Smooth muscle cell (in vitro differentiated cells): ENCODE measurements at regions not wholly inside any gene's neighbourhood (a gene's known extent, or its start where the extent isn't known, plus 50 kb on each side); places are given as distances from the start of the nearest gene placed in this dataset.

Experiments used
- DNase-seq: peaks from one replicate; lab custom pipeline; 2025; ENCODE audit not compliant: unreplicated experiment; lab: John Stamatoyannopoulos, UW
- H2AFZ ChIP-seq: fragments of 200-600 bp; sonication (generic); 2 replicates; pipeline ENCODE4 v1.6.0; 2016; ENCODE audit warnings: antibody characterized with exemption, low read depth, mild to moderate bottlenecking
- H3F3A ChIP-seq: fragments of 200-600 bp; sonication (generic); 2 replicates; pipeline ENCODE4 v1.6.0; 2017; ENCODE audit warnings: antibody characterized with exemption, low read depth
- H3K27ac ChIP-seq: fragments of 200-600 bp; sonication (generic); 2 replicates; pipeline ENCODE4 v1.5.1; 2016; ENCODE audit warnings: low read depth, mild to moderate bottlenecking
- H3K27me3 ChIP-seq: fragments of 200-600 bp; sonication (generic); 2 replicates; pipeline ENCODE4 v1.6.1; 2016; ENCODE audit warnings: low read depth, mild to moderate bottlenecking
- H3K36me3 ChIP-seq: fragments of 200-600 bp; sonication (generic); 2 replicates; pipeline ENCODE4 v1.5.1; 2016; ENCODE audit warnings: low read depth
- H3K4me1 ChIP-seq: fragments of 200-600 bp; sonication (generic); 2 replicates; pipeline ENCODE4 v1.5.1; 2016; ENCODE audit warnings: low read depth
- H3K4me2 ChIP-seq: fragments of 200-600 bp; sonication (generic); 2 replicates; pipeline ENCODE4 v1.6.0; 2016; ENCODE audit warnings: mild to moderate bottlenecking
- H3K4me3 ChIP-seq: fragments of 200-600 bp; sonication (generic); 2 replicates; pipeline ENCODE4 v1.5.1; 2016; ENCODE audit warnings: mild to moderate bottlenecking
- H3K79me2 ChIP-seq: fragments of 200-600 bp; sonication (generic); 2 replicates; pipeline ENCODE4 v1.6.0; 2016; ENCODE audit warnings: low read depth, mild to moderate bottlenecking
- H3K9ac ChIP-seq: fragments of 200-600 bp; sonication (generic); 2 replicates; pipeline ENCODE4 v1.6.0; 2016; ENCODE audit warnings: low read depth
- H3K9me3 ChIP-seq: fragments of 200-600 bp; sonication (generic); replicated peaks from 2 replicates; pipeline ENCODE4 v1.5.1; 2016; ENCODE audit warnings: low read depth
- H4K20me1 ChIP-seq: fragments of 200-600 bp; sonication (generic); 2 replicates; pipeline ENCODE4 v1.6.0; 2016; ENCODE audit warnings: low read depth
- WGBS: methylation state at CpG from one replicate; pipeline ENCODE4 v1.1.7; 2016; ENCODE audit warnings: low lambda C conversion rate; 5-methylcytosine and 5-hydroxymethylcytosine counted together
- TF ChIP-seq, protein P1 (sequence below): fragments of 200-600 bp; sonication (generic); IDR thresholded peaks from 2 replicates; pipeline ENCODE4 v1.5.1; 2017; ENCODE audit warnings: borderline replicate concordance, mild to moderate bottlenecking, antibody characterized with exemption; ENCODE audit not compliant: insufficient read depth, poor library complexity, severe bottlenecking

DNA sequence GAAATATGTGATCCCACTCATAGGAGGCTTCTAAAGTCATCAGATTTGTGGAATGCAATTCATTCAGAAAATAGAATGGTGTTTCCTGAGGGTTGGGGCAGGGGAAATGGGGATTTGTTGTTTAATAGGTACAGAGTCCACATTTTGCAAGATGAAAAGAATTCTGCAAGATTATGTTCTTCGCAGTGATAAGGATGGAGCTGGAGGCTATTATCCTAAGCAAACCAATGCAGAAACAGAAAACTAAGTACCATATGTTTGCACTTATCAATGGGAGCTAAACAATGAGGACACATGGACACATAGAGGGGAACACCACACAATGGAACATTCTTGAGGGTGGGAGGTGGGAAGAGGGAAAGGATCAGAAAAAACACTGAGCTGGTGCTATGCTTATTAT lies 144.3 kb upstream of the NLGN4X start:
- no peak overlapping the region for H3K4me3 ChIP-seq
- H3K36me3 ChIP-seq: no peaks in the 10 kb centered on the region
- no peak overlapping the region for H3K4me2 ChIP-seq
- no peak overlapping the region for H3K27ac ChIP-seq
- DNase-seq: no peak
- TF ChIP-seq, protein P1, sequence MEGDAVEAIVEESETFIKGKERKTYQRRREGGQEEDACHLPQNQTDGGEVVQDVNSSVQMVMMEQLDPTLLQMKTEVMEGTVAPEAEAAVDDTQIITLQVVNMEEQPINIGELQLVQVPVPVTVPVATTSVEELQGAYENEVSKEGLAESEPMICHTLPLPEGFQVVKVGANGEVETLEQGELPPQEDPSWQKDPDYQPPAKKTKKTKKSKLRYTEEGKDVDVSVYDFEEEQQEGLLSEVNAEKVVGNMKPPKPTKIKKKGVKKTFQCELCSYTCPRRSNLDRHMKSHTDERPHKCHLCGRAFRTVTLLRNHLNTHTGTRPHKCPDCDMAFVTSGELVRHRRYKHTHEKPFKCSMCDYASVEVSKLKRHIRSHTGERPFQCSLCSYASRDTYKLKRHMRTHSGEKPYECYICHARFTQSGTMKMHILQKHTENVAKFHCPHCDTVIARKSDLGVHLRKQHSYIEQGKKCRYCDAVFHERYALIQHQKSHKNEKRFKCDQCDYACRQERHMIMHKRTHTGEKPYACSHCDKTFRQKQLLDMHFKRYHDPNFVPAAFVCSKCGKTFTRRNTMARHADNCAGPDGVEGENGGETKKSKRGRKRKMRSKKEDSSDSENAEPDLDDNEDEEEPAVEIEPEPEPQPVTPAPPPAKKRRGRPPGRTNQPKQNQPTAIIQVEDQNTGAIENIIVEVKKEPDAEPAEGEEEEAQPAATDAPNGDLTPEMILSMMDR: no peak
- no peaks in the 10 kb centered on the region for H3K4me1 ChIP-seq
- 74% methylated on average over 1 of the region's 1 CpG for WGBS
- H2AFZ ChIP-seq: no peak overlapping the region
- no peak overlapping the region for H3K9ac ChIP-seq
- H3K9me3 ChIP-seq: no peaks in the 10 kb centered on the region
- no peaks in the 10 kb centered on the region for H3F3A ChIP-seq
- no peaks in the 10 kb centered on the region for H4K20me1 ChIP-seq
- no peaks in the 10 kb centered on the region for H3K27me3 ChIP-seq
- H3K79me2 ChIP-seq: no peaks in the 10 kb centered on the region

DNA sequence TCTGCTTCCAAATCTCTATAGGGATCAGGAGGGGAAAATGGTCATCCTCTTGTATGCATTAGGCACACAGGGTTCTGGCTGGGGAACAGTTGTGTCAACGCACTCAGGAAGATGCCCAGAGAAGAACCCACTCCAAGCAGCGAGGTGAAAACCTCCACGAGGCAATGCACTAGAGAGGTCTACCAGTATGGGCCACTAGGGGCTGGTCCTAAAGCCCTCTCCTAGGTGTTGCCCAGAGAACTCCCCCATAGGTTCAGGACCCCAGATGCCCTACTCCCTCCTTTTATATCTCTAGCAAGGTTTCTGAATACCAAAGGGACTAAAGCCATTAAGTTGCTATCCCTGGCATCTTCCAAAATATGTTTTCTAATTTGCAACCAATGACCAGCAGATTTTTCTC lies 142.7 kb upstream of the NLGN4X start:
- 84% methylated on average over 3 of the region's 3 CpGs for WGBS
- H2AFZ ChIP-seq: no peak overlapping the region

DNA sequence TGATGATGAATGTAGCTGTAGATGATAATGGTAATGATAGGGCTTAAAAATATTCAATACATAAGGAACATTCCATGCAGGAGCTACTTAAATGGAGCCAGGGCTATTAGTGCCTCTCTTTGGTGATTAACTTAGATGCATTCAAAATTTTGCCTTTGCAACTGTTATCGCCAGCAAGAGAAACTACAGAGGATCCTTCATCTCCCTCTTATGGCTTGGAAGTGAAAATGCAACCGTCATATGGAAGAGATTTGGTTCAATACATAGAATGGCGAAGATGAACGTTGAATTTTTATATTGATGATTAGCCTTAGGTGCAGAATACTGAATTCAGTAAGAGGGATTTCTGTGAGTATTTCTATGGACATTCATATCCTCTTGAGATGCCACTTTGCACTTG lies 134.5 kb upstream of the NLGN4X start:
- Histone ChIP-seq H3F3A (no peaks in the 10 kb centered on the region), H3K4me2 (no peak overlapping the region), H3K79me2 (no peaks in the 10 kb centered on the region), H3K27me3 (no peaks in the 10 kb centered on the region), H3K9ac (no peak overlapping the region), H2AFZ (no peak overlapping the region), H3K4me3 (no peak overlapping the region), H3K36me3 (no peaks in the 10 kb centered on the region), H4K20me1 (no peaks in the 10 kb centered on the region), H3K9me3 (no peaks in the 10 kb centered on the region), H3K4me1 (no peaks in the 10 kb centered on the region), H3K27ac (no peak overlapping the region)
- DNase-seq: no peak
- TF ChIP-seq, protein P1: no peak
- 65% methylated on average over 4 of the region's 4 CpGs for WGBS

More for the DNA sequence above, 142.7 kb upstream of the NLGN4X start:
- no peak for DNase-seq
- no peaks in the 10 kb centered on the region for H3K36me3 ChIP-seq
- no peak overlapping the region for H3K4me2 ChIP-seq
- no peaks in the 10 kb centered on the region for H3K9me3 ChIP-seq
- H3K79me2 ChIP-seq: no peaks in the 10 kb centered on the region
- no peak overlapping the region for H3K4me3 ChIP-seq
- TF ChIP-seq, protein P1: no peak
- H3K9ac ChIP-seq: no peak overlapping the region
- no peaks in the 10 kb centered on the region for H3K4me1 ChIP-seq
- no peak overlapping the region for H3K27ac ChIP-seq
- H3F3A ChIP-seq: no peaks in the 10 kb centered on the region
- H3K27me3 ChIP-seq: no peaks in the 10 kb centered on the region
- no peaks in the 10 kb centered on the region for H4K20me1 ChIP-seq

DNA sequence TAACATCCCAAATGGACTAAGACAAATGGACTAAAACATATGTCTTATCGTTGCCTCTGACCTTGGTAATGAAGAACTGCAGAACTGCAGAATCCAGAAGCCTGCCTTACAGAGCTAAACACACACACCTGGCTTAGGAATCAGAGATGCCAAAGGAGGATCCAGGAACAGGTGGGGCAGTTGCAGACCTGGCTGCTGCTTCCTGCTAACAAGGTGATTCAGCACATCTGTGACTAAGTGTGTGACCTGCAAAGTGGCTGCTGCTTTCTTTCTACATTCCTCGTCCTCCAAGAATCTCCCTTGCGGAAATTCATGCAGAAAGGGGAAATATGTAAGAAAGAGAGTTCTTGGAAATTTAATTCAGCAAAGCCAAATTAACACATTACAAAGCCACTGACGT lies 96.8 kb upstream of the NLGN4X start:
- WGBS: 60% methylated on average over 4 of the region's 4 CpGs
- Histone ChIP-seq H3K36me3 (no peaks in the 10 kb centered on the region), H3K79me2 (no peaks in the 10 kb centered on the region), H2AFZ (no peak overlapping the region), H3K4me3 (no peak overlapping the region), H3K27ac (no peak overlapping the region), H3K9ac (no peak overlapping the region), H3K9me3 (no peaks in the 10 kb centered on the region), H3F3A (no peaks in the 10 kb centered on the region), H3K4me1 (no peaks in the 10 kb centered on the region), H3K27me3 (no peaks in the 10 kb centered on the region), H4K20me1 (no peaks in the 10 kb centered on the region), H3K4me2 (no peak overlapping the region)
- TF ChIP-seq, protein P1: no peak
- DNase-seq: no peak
